Ectodermal cell (in vitro differentiated cells): ENCODE measurements at regions not wholly inside any gene's neighbourhood (a gene's known extent, or its start where the extent isn't known, plus 50 kb on each side); places are given as distances from the start of the nearest gene placed in this dataset.

Source experiments
- H3K27ac ChIP-seq: 2 replicates; pipeline ENCODE4 v1.7.0; 2013; ENCODE audit warnings: mild to moderate bottlenecking, low read depth, low read length; ENCODE audit not compliant: insufficient read depth, poor library complexity, severe bottlenecking
- H3K27me3 ChIP-seq: 2 replicates; pipeline ENCODE4 v1.7.0; 2013; ENCODE audit warnings: mild to moderate bottlenecking, low read length; ENCODE audit not compliant: insufficient read depth, control insufficient read depth, poor library complexity, severe bottlenecking
- H3K36me3 ChIP-seq: one replicate; pipeline ENCODE4 v1.7.0; 2013; ENCODE audit warnings: low read length; ENCODE audit not compliant: control insufficient read depth, insufficient read depth
- H3K4me1 ChIP-seq: one replicate; pipeline ENCODE4 v1.7.0; 2013; ENCODE audit warnings: low read length; ENCODE audit not compliant: control insufficient read depth, insufficient read depth
- H3K4me3 ChIP-seq: 2 replicates; pipeline ENCODE4 v1.7.0; 2013; ENCODE audit warnings: low read depth, low read length, control low read depth; ENCODE audit not compliant: insufficient read depth
- H3K9me3 ChIP-seq: 2 replicates; pipeline ENCODE4 v1.7.0; 2013; ENCODE audit warnings: mild to moderate bottlenecking, low read length, moderate library complexity; ENCODE audit not compliant: control insufficient read depth
- WGBS, 2 experiments: methylation state at CpG; one replicate each; pipeline ENCODE4 v1.1.7; 2013; ENCODE audit warnings: missing lambda C conversion rate in 2 of 2; 5-methylcytosine and 5-hydroxymethylcytosine counted together

DNA sequence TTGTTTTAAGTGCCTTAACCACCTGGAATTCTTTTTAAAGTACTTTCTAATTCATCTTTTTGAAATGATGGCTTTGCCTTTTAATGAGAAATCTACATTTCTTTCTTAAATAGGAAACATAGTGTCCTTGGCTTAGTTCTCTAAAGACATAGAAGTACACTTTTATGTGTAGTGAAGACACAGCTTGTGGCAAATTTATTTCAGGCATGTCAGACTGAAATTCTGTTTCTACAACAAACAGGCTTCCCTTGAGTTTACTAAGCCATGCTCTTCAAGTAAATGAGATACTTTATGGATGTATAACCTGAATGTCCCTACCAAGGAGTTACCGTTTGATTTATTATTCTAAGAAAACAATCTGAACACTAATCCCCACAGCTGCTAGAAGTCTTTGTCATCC, 136.9 kb upstream of the MAGI2 start:
- H3K36me3 ChIP-seq, result no peaks in the 10 kb centered on the region
- no peaks in the 10 kb centered on the region for H3K27me3 ChIP-seq
- H3K4me1 ChIP-seq, result no peaks in the 10 kb centered on the region
- no peak overlapping the region for H3K4me3 ChIP-seq
- WGBS, 2 experiments, result 96 to 97% methylated on average over 1 of the region's 1 CpG
- no peaks in the 10 kb centered on the region for H3K9me3 ChIP-seq
- no peak overlapping the region for H3K27ac ChIP-seq

DNA sequence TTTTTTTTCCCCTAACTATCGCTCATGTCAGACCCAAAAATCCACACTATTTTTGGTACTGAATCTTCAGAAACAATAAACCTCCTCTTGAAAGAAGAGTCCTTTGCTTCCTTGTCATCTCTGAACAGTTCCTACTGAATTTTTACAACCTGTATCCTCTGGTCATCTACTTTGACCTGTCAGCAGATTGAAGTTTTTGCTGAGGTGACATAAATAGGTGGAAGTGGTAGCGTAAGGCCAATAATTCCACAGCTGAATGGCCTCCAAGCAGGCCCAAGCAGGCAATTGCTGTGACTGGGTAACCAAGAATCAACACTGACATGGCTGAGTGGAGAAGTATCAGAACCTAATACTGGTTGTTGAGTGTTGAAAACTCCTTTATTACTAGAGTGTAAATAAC, 117.4 kb upstream of the MAGI2 start:
- 64 to 76% methylated on average over 2 of the region's 2 CpGs for WGBS, 2 experiments
- no peak overlapping the region for H3K27ac ChIP-seq
- H3K27me3 ChIP-seq, result no peaks in the 10 kb centered on the region
- H3K4me1 ChIP-seq, result no peaks in the 10 kb centered on the region
- no peak overlapping the region for H3K4me3 ChIP-seq
- no peaks in the 10 kb centered on the region for H3K36me3 ChIP-seq
- H3K9me3 ChIP-seq, result no peaks in the 10 kb centered on the region

DNA sequence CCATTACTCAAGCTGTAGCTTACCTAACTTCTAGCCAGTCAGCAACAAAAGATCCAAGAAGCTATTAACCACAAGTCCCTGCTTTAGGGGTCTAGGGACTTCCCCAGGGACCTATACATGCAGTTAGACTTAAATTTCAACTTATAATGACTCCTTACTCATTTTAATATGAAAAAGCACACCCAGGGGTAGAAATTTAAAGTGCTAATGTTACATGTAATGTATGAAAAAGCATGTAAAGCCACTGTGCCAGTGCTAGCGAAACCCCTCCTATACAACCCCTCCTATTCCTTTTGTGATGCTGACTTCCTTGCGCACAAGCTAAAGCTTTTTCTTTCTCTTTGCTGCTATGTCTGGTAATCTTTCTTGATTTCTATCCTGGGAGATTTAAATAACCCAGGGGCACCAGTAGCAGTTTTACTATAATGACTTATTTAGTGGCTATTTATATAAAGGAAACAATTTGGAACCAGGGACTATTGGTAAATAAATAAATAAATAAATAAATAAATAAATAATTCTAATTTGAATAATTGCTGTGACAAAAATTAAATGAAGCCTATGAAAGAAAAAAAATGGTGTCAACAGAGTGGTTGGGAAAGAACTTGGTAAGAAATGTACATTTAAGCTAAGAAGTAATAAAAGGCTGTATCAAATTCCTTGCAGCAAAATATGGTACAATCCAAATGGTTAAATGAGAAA, 110.5 kb upstream of the MAGI2 start:
- H3K27me3 ChIP-seq, result no peaks in the 10 kb centered on the region
- no peaks in the 10 kb centered on the region for H3K9me3 ChIP-seq
- WGBS, 2 experiments, result 95 to 100% methylated on average over 1 to 2 of the region's 2 CpGs
- H3K36me3 ChIP-seq, result no peaks in the 10 kb centered on the region
- H3K27ac ChIP-seq, result no peak overlapping the region
- H3K4me3 ChIP-seq, result no peak overlapping the region
- no peaks in the 10 kb centered on the region for H3K4me1 ChIP-seq

DNA sequence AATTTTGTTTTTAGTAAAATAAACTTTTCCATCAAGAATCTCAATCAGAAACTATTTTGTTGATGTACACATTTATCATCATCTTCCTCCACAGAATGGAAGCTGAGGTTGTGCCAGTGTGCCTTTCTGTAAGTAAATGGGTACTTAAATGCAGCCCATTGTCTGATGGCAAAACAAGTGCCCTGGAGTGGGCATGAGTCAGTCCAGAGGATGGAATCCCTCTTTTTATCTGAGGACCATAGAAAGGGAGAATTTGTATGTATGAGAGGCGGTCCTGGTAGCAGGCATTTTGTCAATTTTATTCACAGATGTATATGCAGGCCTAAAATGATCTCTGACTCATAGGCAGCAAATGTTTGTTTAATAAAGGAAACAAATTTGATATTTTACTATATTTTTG, 102.1 kb upstream of the MAGI2 start:
- Histone ChIP-seq H3K27me3 (no peaks in the 10 kb centered on the region), H3K36me3 (no peaks in the 10 kb centered on the region)
- WGBS, 2 experiments, result 100% methylated on average over 1 of the region's 1 CpG

DNA sequence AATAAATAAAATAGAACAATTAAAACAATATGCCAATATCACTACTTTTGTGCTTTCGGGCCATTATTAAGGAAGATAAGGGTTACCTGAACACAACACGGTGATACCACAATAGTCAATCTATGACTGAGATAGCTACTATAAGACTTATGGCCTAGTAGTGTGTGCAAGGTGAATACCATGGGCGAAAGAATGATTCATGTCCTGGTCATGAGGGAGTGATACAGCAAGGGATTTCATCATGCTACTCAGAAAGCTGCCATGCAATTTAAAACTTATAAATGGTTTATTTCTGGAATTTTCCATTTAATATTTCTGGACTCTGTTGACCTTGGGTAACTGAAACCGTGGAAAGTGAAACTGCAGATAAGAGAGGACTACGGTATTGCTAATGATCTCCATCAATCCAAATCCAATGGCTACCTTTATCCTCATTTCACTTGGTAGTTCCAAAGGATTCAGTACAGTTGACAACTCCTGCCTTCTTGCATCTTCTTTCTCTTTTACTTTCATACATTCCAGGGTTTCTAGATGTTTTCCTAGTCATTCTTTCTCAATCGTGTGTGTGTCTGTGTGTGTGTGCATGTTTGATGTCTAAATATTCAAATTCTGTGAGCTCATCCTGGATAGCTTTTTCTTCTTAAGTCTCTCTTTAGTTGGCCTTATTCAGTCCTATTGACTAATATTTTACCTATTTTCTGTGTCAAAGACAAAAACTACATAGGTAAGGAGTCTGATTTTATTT, 100.5 kb upstream of the MAGI2 start:
- no peak overlapping the region for H3K4me3 ChIP-seq
- no peak overlapping the region for H3K27ac ChIP-seq
- no peaks in the 10 kb centered on the region for H3K9me3 ChIP-seq
- no peaks in the 10 kb centered on the region for H3K4me1 ChIP-seq
- 89 to 94% methylated on average over 4 to 6 of the region's 6 CpGs for WGBS, 2 experiments
- no peaks in the 10 kb centered on the region for H3K27me3 ChIP-seq
- H3K36me3 ChIP-seq, result no peaks in the 10 kb centered on the region

More for the DNA sequence above, 102.1 kb upstream of the MAGI2 start:
- Histone ChIP-seq H3K4me3 (no peak overlapping the region), H3K9me3 (no peaks in the 10 kb centered on the region), H3K4me1 (no peaks in the 10 kb centered on the region), H3K27ac (no peak overlapping the region)

DNA sequence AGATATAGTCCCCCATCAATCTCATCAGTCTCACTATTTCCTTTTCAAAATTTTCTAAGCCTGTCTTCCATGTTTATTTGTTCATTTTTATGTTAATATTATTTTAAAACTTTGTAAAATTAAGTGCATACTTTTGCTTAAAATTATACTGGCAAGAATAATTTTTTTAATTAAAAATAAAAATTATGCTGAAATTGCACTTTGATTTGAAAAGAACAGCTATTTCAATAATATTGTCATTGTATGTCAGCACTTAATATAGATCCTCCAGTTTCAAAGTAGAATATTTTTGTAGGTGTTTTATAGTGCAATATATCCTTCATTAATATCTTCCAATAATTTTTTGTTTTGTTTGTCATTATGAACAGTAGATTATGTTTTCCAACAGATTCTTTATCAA, 99.0 kb upstream of the MAGI2 start:
- H3K27ac ChIP-seq, result no peak overlapping the region
- no peak overlapping the region for H3K4me3 ChIP-seq
- no peaks in the 10 kb centered on the region for H3K9me3 ChIP-seq

DNA sequence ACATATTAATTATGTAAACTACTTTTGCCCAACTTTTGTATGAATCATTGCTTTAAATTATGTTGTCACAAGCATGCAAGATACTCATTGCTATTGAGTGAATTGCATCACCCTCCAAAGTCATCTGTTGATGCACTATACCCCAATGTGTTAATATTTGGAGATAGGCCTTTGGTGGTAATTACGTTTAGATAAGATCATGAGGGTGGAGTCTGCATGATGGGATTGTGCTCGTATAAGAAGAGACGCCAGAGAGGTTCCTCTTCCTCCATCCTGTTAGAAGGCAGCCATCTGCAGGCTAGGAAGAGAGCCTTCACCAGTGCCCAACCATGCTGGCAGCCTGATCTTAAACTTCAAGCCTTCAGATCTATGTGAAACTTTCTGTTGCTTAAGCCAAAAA, 95.3 kb upstream of the MAGI2 start:
- 63 to 82% methylated on average over 3 of the region's 3 CpGs for WGBS, 2 experiments
- Histone ChIP-seq H3K4me1 (no peaks in the 10 kb centered on the region), H3K36me3 (no peaks in the 10 kb centered on the region), H3K4me3 (no peak overlapping the region), H3K9me3 (no peaks in the 10 kb centered on the region), H3K27me3 (no peaks in the 10 kb centered on the region), H3K27ac (no peak overlapping the region)

More for the DNA sequence above, 99.0 kb upstream of the MAGI2 start:
- Histone ChIP-seq H3K4me1 (no peaks in the 10 kb centered on the region), H3K36me3 (no peaks in the 10 kb centered on the region), H3K27me3 (no peaks in the 10 kb centered on the region)

DNA sequence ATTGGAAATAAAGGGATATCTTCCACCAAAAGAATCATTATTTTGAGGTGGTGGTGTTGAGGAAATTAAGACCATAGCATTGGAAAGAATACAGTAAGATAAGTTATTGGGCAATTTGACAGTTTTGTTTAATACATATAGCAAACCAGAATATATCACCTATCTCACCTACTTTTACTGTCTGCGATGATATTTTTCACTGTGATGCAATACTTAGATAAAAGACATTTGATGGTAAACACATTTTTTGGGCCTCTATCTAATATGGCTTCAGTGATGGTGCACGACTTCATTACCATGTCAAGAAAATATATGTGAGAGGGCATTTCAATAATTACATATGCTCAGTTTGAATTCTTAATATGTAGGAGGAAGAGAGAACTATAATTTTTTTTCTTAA, 93.7 kb upstream of the MAGI2 start:
- Histone ChIP-seq H3K9me3 (no peaks in the 10 kb centered on the region), H3K4me1 (no peaks in the 10 kb centered on the region), H3K27ac (no peak overlapping the region), H3K36me3 (no peaks in the 10 kb centered on the region), H3K27me3 (no peaks in the 10 kb centered on the region), H3K4me3 (no peak overlapping the region)
- 90 to 100% methylated on average over 1 to 2 of the region's 2 CpGs for WGBS, 2 experiments

DNA sequence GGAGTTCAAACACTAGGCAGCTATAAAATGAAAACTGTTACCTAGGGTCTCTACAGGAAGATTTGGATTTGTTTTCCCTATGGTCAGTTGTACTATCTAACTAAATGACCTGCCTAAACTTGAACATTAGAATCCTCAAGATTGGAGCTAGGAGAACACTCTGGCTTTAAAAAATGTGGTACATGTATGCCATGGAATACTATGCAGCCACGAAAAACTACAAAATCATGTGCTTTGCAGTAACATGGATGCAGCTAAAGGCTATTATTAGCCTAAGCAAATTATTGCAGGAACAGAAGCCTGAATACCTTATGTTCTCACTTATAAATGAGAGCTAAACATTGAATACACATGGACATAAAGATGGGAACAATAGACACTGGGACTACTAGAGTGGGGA, 87.1 kb upstream of the MAGI2 start:
- 89 to 95% methylated on average over 1 of the region's 1 CpG for WGBS, 2 experiments
- Histone ChIP-seq H3K4me3 (no peak overlapping the region), H3K4me1 (no peaks in the 10 kb centered on the region), H3K9me3 (no peaks in the 10 kb centered on the region), H3K36me3 (no peaks in the 10 kb centered on the region), H3K27me3 (no peaks in the 10 kb centered on the region), H3K27ac (no peak overlapping the region)

DNA sequence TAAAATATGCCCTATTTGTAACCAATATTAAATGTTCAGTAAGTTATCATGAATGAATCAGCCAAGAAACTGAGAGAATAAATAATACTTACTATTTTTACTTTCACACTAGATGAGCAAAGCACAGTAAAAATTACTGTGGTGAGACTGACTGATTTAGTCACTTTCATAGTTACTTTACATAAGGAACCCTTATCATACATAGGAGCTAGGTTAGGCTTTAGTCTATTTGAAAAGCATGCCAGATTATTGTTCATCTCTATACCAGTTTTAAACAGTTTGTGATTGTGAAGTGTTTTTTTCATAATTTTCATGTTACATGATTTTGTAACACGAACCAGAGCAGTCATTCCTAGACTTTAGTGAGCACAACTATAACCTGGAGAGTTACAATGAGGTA, 80.7 kb upstream of the MAGI2 start:
- H3K4me3 ChIP-seq, result no peak overlapping the region
- 88 to 93% methylated on average over 1 of the region's 1 CpG for WGBS, 2 experiments
- H3K27me3 ChIP-seq, result no peaks in the 10 kb centered on the region
- H3K36me3 ChIP-seq, result no peaks in the 10 kb centered on the region
- no peaks in the 10 kb centered on the region for H3K4me1 ChIP-seq
- H3K9me3 ChIP-seq, result no peaks in the 10 kb centered on the region
- H3K27ac ChIP-seq, result no peak overlapping the region
